B cell (primary cell): ENCODE measurements at regions not wholly inside any gene's neighbourhood (a gene's known extent, or its start where the extent isn't known, plus 50 kb on each side); places are given as distances from the start of the nearest gene placed in this dataset.

Experiments used
- CTCF ChIP-seq: fragments of 200-600 bp; IDR thresholded peaks from one replicate; pipeline ENCODE4 v1.8.0; 2022; ENCODE audit warnings: antibody characterized with exemption, mild to moderate bottlenecking
- EZH2 ChIP-seq: IDR thresholded peaks from 2 replicates; pipeline ENCODE4 v1.6.1; 2012; ENCODE audit warnings: borderline replicate concordance, low read depth, mild to moderate bottlenecking, moderate library complexity, low read length; ENCODE audit not compliant: insufficient read depth, poor library complexity, severe bottlenecking

DNA sequence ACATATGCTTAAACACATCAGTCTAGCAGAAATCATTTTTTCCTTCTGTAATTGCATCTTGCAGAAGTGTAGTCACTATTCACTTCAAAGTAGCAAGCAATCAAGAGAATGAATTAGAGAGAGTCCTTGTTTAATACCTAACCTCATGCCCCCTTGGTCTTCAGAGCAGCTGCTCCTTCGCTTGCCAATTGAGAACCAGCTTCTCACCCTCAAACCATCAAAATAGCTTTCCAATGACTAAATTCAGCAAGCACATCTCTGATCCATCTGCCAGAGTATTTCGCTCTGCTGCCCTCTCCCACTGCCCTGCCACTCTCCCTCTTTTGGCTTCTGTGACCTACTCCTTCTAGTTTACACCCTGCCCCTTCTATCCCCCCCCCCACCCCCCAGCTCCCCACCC is 120.7 kb upstream of the AGAP1 start:
- TF ChIP-seq EZH2 (no peak), CTCF (no peak)
